ENCODE measurements at regions not wholly inside any gene's neighbourhood (a gene's known extent, or its start where the extent isn't known, plus 50 kb on each side); places are given as distances from the start of the nearest gene placed in this dataset.
"Not testable (repeated sequence)": the region's sequence is repeated elsewhere in the genome, so short reads cannot be mapped to it uniquely, and the experiment has no call there.

DNA sequence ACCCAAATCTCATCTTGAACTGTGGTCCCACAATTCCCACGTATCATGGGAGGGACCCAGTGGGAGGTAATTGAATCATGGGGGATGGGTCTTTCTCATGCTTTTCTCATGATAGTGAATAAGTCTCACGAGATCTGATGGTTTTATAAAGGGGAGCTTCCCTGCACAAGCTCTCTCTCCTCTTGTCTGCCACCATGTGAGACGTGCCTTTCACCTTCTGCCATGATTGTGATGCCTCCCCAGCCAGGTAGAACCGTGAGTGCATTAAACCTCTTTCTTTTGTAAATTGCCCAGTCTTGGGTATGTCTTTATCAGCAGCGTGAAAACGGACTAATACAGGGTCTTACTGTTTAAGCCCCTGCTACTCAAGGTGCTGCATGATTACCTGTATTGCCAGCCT is 98.8 kb upstream of the PDHA1 start:
- TF ChIP-seq EZH2 (IDR thresholded peaks at IDR 0.05; ENCODE audit: borderline replicate concordance, low read depth, low read length, severe bottlenecking); POLR2A (IDR thresholded peaks at IDR 0.05; ENCODE audit: low read depth, low read length); POLR2AphosphoS5 (IDR thresholded peaks at IDR 0.05; ENCODE audit: insufficient read depth, low read depth, low read length); JUN (IDR thresholded peaks at IDR 0.05; ENCODE audit: borderline replicate concordance, insufficient read depth, insufficient read length, low read depth); MYC (IDR thresholded peaks at IDR 0.05; ENCODE audit: low read depth, low read length); GATA2 (IDR thresholded peaks at IDR 0.05; ENCODE audit: insufficient read depth, insufficient read length, low read depth, low read length): not testable (repeated sequence)
- TF ChIP-seq, protein P1, sequence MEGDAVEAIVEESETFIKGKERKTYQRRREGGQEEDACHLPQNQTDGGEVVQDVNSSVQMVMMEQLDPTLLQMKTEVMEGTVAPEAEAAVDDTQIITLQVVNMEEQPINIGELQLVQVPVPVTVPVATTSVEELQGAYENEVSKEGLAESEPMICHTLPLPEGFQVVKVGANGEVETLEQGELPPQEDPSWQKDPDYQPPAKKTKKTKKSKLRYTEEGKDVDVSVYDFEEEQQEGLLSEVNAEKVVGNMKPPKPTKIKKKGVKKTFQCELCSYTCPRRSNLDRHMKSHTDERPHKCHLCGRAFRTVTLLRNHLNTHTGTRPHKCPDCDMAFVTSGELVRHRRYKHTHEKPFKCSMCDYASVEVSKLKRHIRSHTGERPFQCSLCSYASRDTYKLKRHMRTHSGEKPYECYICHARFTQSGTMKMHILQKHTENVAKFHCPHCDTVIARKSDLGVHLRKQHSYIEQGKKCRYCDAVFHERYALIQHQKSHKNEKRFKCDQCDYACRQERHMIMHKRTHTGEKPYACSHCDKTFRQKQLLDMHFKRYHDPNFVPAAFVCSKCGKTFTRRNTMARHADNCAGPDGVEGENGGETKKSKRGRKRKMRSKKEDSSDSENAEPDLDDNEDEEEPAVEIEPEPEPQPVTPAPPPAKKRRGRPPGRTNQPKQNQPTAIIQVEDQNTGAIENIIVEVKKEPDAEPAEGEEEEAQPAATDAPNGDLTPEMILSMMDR (IDR thresholded peaks at IDR 0.05; ENCODE audit: extremely low read depth in 1 of 2, insufficient read depth in 1 of 2, low read depth in 1 of 2, low read length in 2 of 2) = not testable (repeated sequence)
- TF ChIP-seq, protein P2, sequence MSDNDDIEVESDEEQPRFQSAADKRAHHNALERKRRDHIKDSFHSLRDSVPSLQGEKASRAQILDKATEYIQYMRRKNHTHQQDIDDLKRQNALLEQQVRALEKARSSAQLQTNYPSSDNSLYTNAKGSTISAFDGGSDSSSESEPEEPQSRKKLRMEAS (IDR thresholded peaks at IDR 0.05; ENCODE audit: insufficient read depth, insufficient read length) = not testable (repeated sequence)
